HG03196 (cell line): ENCODE measurements at regions not wholly inside any gene's neighbourhood (a gene's known extent, or its start where the extent isn't known, plus 50 kb on each side); places are given as distances from the start of the nearest gene placed in this dataset.
"Not testable (repeated sequence)": the region's sequence is repeated elsewhere in the genome, so short reads cannot be mapped to it uniquely, and the experiment has no call there.

Experiments
- ATAC-seq: cut with Tn5 transposase; IDR thresholded peaks from one replicate; pipeline ENCODE4 v1.9.1; 2021; ENCODE audit not compliant: unreplicated experiment

- no peak for ATAC-seq
Measured at GRCh38 chr20:63145156-63145555, 70.8 kb downstream of the YTHDF1 start.

DNA sequence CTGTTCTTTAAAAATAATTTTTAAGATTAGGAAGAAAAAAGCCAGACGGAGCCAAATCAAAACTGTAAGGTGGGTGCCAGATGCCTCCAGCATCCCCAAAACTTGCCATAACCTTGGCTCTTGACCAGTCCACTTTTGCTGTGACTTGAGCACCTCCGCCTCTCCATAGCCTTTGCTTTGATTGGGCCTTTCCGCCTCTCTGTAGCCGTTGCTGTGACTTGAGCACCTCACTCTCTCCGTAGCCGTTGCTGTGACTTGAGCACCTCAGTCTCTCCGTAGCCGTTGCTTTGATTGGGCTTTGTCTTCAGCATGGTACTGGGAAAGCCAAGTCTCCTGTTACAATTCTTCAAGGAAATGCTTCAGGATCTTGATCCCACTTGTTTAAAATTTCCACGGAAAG is 73.0 kb downstream of the YTHDF1 start:
- ATAC-seq = no peak

DNA sequence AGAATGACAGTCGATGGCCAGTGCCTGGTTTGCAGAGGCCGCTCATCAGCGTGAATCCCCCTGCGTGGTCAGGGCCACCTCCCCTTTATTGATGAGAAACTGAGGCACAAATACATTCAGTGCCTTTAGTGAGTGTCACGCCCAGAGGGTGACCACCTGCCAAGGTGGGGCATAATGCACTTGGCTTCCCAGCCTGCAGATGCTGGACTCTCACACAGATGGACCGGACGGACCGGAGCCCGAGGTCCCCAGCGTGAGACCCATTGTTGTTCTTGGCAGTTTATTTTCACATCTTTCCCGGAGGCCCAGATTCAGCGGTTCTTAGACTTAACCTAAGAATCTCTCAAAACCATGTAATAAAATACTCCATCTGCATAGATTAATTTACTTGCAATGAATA is 74.4 kb downstream of the YTHDF1 start:
- no peak for ATAC-seq

DNA sequence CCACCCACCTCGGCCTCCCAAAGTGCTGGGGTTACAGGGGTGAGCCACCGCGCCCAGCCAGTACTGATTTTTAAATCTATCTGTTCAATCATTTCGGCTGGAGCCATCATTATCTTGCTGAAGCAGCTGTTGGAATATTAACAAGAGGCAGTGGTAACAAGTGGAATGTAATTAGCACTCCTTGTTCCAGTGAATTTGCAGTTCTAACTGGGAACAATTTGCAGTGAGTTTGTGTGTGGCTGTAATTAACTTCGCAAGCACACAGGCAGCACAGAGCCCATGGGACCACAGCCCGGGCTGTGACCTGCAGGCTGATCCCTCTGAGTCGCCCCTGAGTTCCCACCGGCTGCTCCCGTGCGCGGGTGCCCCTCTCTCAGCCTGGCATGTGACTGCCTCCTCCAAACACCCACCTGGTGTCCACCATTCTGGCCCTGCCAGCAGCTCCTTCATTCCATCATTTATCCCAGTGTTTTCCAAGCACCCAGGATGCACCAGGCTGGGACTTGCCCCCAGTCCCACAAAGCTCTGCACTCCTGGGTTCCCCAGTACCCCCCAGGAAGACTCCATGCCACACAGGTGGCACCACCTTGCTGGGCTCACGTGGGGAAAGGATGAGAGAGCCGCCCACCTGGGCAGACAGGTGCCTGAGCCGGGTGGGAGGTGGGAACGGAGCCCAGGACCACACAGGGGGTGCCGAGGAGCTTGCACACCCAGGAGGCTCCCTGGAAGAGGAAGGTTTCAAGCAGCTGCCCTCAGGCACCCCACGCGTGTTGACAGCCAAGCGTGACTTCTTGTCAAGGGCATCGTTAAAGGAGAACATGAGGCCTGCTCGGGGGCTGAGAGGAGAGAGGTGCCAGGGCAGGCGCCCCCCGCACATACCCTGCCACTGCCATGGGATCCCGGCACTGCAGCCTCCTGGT is 75.2 kb downstream of the YTHDF1 start:
- ATAC-seq = no peak

DNA sequence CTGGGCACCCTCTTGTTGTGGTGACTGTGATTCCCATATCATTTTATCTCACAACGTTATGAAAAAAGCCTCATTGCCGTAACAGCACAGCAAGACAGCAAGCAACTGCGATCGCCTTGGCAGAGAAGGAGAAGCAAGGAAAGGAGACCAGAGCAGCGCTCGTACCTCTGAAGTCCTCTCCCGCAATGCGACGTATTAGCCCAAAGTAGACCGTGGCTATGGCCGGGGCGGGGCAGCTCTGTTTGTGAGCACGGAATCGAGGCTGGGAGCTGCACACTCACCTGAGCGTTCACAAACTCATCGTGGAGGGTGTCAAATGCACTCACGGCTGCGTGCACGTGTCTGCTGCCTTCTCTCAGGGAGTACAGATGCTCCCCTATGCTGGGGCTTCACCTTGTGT is 76.1 kb downstream of the YTHDF1 start:
- ATAC-seq = no peak

DNA sequence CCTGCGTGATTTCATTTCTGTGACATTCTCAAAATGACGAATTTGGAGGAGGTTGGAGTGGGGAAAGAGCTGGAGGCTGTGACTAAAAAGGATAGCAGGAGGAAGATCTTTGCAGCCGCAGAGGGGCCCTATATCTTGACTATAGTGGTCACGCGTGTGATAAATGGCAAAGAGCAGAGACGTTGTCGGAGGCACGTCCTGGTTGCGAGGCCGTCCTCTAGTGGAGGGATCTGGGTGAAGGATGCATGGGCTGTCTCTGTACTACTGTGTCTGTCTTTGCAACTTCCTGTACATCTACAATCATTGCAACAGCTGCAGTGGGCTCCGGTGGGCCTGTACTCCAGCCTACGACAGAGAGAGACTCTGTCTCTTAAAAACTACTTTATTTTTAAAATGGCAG is 76.6 kb downstream of the YTHDF1 start:
- ATAC-seq = no peak

- ATAC-seq = no peak
Measured at GRCh38 chr20:63138855-63139341, 77.0 kb downstream of the YTHDF1 start.

- no peak for ATAC-seq
Measured at GRCh38 chr20:63137851-63138415, 78.0 kb downstream of the YTHDF1 start.

DNA sequence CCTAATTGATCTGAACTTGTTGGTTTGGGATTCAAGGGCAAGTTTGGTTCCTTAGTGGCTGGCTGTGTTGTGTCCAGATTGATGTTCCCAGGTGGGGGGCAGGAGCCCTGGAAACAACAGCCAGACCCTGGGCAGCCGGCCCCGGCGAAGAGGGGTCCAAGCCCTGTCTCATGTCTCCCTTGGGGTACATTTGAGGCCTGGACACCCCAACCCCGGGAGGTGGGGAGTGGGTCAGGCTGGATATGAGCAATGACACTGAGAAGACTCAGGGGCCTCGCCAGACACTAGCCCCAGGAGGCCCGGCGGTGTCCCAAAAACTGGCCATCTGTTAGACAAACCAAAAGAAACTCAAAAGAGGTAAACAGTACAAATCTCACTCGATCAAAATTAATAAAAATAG is 79.6 kb downstream of the YTHDF1 start:
- no peak for ATAC-seq

GRCh38 chr20:63135411-63135810 is 80.5 kb downstream of the YTHDF1 start:
- no peak for ATAC-seq

DNA sequence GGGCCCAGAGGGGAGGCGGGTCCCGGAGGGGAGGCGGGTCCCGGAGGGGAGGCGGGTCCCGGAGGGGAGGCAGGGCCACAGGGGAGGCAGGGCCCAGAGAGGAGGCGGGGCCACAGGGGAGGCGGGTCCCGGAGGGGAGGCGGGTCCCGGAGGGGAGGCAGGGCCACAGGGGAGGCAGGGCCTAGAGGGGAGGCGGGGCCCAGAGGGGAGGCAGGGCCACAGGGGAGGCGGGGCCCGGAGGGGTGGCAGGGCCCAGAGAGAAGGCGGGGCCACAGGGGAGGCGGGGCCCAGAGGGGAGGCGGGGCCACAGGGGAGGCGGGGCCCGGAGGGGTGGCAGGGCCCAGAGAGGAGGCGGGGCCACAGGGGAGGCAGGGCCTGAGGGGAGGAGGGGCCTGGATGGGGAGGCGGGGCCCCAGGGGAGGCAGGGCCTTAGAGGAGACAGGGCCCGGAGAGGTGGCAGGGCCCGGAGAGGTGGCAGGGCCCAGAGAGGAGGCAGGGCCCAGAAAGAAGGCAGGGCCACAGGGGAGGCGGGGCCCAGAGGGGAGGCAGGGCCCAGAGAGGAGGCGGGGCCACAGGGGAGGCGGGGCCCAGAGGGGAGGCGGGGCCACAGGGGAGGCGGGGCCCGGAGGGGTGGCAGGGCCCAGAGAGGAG is 81.1 kb downstream of the YTHDF1 start:
- not testable (repeated sequence) for ATAC-seq

DNA sequence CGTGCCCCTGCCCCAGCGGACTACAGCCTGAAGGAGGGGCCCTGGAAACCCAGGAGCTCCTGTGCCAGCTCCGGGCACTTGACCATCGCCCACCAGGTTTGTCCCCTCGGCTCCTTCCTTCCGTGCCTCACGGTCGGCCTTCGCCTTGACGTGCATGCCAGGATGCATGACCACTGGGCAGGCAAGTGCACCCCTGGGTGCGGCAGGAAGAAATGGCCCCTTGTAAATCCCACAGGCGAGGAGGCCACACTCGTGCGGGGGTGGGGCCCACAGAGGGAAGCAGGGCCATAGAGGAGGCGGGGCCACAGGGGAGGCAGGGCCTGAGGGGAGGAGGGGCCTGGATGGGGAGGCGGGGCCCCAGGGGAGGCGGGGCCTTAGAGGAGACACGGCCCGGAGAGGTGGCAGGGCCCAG is 81.7 kb downstream of the YTHDF1 start:
- no peak for ATAC-seq

DNA sequence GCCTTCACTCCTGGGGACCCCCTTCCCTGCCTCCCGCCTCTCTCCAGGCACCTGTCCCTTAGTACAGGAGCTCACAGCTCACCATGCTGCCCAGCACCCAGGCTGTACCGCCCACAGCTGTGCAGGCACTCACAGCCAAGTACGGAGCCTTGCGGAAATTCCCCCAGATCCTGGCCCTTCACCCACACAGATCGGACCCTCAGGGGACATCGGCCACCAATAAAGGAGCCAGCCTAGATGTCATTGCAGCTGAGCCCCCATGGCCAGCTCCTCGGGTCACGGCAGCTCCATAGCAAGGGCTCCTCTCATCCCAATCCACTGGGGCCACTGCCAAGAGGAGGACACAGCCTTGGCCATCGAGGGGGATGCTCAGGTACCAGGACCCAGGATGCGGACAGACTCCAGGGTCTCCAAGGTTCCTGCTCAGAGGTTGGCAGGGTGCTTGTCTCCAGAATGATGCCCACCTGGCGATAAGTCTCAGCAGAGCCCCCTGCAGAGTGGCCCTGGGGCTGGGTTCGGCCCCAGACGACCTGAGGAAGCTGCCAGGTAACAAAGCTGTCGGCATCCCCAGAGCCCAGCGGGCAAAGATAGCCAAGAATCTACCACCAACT is 82.3 kb downstream of the YTHDF1 start:
- ATAC-seq = no peak

GRCh38 chr20:63132715-63133471 is 83.0 kb downstream of the YTHDF1 start:
- no peak for ATAC-seq

DNA sequence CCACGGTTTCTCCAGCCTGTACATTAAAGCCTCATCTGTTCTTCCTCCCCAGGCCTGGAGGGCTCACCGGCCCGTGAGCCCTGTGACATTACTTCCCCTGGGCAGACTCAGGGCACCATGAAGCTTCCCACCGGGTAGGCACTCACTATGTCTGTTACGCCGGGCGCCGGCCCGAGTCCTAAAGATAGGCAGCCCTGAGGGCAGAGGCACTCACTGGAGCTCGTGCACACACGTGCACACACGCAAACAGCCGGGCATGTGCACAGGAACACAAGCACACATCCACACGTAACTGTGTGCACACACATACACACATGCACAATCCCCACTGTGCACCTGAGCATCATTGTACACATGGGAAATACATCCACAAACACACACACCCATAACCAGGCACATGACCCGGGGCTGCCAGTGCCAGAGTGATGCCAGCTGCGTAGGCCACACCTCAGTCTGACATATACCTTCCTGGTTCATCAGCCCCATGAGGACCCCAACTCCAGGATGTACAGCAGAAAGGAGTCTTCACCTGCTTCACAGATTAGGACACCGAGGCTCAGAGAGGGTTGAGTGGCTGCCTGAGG is 83.7 kb downstream of the YTHDF1 start:
- ATAC-seq = no peak

GRCh38 chr20:63130658-63131577 is 85.0 kb downstream of the YTHDF1 start:
- no peak for ATAC-seq

GRCh38 chr20:63129991-63130657 is 85.8 kb downstream of the YTHDF1 start:
- no peak for ATAC-seq

DNA sequence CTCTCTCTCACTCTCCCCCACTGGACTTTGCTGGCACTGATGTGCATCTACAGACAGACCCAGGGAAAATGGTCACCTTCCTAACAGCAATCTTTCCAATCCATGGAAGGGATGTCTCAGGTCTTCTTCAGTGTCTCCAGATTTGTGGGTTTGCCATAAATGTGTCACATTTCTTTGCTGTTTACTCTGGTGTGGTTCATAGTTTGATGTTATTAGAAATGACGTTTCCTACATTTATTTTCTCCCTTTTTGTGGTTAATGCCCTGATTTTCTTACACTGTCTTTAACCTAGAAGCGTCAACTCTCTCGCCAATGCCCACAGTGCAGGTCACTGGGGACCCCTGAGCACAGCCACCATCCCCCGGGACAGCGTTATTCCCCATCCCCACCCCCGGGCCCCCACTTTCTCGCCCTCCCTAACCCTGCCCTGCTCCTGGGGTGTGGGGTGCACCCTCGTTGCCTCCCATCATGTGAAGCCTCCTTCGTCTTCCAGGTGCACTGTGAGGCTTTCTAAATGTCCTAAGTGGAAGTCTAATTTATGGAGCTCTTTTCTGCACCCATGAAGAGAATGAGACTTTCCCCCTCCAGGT is 86.5 kb downstream of the YTHDF1 start:
- no peak for ATAC-seq
